Heart left ventricle (tissue), 16 donors: ENCODE measurements at regions not wholly inside any gene's neighbourhood (a gene's known extent, or its start where the extent isn't known, plus 50 kb on each side); places are given as distances from the start of the nearest gene placed in this dataset.

Source experiments
- ATAC-seq, 4 donors: fragments of 200-7000 bp; cut with Tn5 transposase; one replicate each; pipeline ENCODE4 v1.9.1; 2020 to 2022; ENCODE audit warnings: moderate library complexity in 4 of 4, mild to moderate bottlenecking in 3 of 4, moderate number of reproducible peaks in 1 of 4
- DNase-seq, 5 donors: peaks; one replicate each; pipeline ENCODE4 v3.0.0-alpha.2; 2020
- H3K27ac ChIP-seq, 12 donors: fragments of 200-600 bp; sonication (generic) in 4 of 12; one replicate each; pipeline versions ENCODE4 v1.5.0 to v1.8.0; 2016 to 2022; ENCODE audit warnings: mild to moderate bottlenecking in 2 of 12
- H3K27me3 ChIP-seq, 9 donors: fragments of 200-600 bp; sonication (generic) in 2 of 9; one replicate each; pipeline versions ENCODE4 v1.5.1 to v1.8.0; 2016 to 2022; ENCODE audit warnings: mild to moderate bottlenecking in 3 of 9
- H3K36me3 ChIP-seq, 9 donors: fragments of 200-600 bp; sonication (generic) in 2 of 9; one replicate each; pipeline versions ENCODE4 v1.5.0 to v1.8.0; 2018 to 2022; ENCODE audit warnings: mild to moderate bottlenecking in 2 of 9
- H3K4me1 ChIP-seq, 12 donors: fragments of 200-600 bp; sonication (generic) in 4 of 12; one replicate each; pipeline versions ENCODE4 v1.5.0 to v1.8.0; 2016 to 2022; ENCODE audit warnings: mild to moderate bottlenecking in 3 of 12
- H3K4me3 ChIP-seq, 12 donors: fragments of 200-600 bp; sonication (generic) in 4 of 12; one replicate each; pipeline versions ENCODE4 v1.5.0 to v1.8.0; 2017 to 2022; ENCODE audit warnings: mild to moderate bottlenecking in 9 of 12, moderate library complexity in 4 of 12
- H3K9me3 ChIP-seq, 12 donors: fragments of 200-600 bp; sonication (generic) in 4 of 12; one replicate each; pipeline versions ENCODE4 v1.5.0 to v1.8.0; 2016 to 2022; ENCODE audit warnings: mild to moderate bottlenecking in 1 of 12
- CTCF ChIP-seq, 12 donors: fragments of 200-600 bp; sonication (generic) in 4 of 12; IDR thresholded peaks; one replicate each; pipeline versions ENCODE4 v1.5.0 to v1.8.0; 2018 to 2022; ENCODE audit warnings: antibody characterized with exemption in 12 of 12, mild to moderate bottlenecking in 5 of 12
- POLR2A ChIP-seq, 2 donors: fragments of 450-650 bp; IDR thresholded peaks; one replicate each; pipeline ENCODE4 v1.6.1; 2017; ENCODE audit warnings: antibody characterized with exemption in 2 of 2, mild to moderate bottlenecking in 2 of 2, moderate library complexity in 2 of 2
- WGBS, 4 donors: extraction: QIAGEN DNeasy Blood & Tissue Kit in 2 of 4; methylation state at CpG; one replicate each; pipeline versions ENCODE4 v1.1.5 to v1.1.7; 2013 to 2018; 5-methylcytosine and 5-hydroxymethylcytosine counted together
- intact Hi-C, 10 donors: fragments of 100-400 bp; cut with DNase I; formaldehyde crosslinking; loops; one replicate each; pipeline versions ENCODE4 v1.11.1 to v1.14.2; 2022
- donor health status: ischemic (EF 13 %, LVEDD 7.1; RV severe dilation, severe dysfunction).
- donor health status: healthy with polysubstance abuse.
- donor health status: DM: no; HTN: yes; CAD: no.
- donor health status: DM: no; HTN: no; CAD: no.
- donor health status: ischemic (EF 25% LVEDD 6.9; RV normal size, moderate dysfunction).
- donor health status: ischemic (EF 25% LVEDD 5.7; RV mildly dilated, moderate dysfunction).
- donor health status: healthy.
- donor health status: DM: yes; HTN: yes; CAD: no.
- donor health status: ischemic (EF 35%, LVEDD 5.7; RV mildly dilated, moderate dysfunction).
- donor health status: nonischemic (EF 11% LVEDD 7.7; RV severe dilation, severe dysfunction).
- donor health status: DM: yes; HTN: yes; CAD: no.
- donor health status: PGD.
- donor health status: ischemic (EF 29% LVEDD 5.4; RV normal size, mild dysfunction).
- donor health status: nonischemic (EF 23%, LVEDD 6.1; RV moderate dilation, normal function).

DNA sequence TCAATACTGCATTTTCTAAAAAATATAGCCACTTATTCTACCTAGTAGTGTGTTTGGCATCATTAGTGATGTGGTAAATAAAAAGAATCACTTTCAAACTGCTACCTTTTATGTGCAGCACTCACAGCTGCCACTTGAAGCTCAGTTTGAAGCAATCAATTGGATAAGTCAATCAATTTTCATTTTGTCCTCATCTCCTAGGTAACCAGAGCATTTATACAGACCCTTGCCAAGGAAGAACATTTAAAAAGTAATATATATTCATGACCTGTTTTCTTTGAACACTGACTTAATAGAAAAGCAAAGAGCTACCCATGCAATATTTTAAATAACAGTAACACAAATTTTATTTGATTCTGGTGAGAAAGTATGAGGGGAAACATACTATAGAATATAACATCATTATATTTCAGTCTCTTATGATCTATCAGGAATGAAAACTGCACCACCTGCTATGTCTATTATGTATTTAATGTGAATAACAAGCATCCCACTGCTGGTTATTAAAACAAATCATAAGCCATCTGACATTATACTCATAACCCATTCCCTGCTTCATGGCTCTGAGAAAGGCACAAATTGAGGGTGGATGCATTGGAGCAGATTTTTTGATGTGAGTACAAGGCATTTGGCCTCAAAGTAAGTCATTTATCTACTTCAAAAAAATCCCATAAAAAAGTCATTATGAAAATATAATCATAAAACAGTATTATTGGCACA lies 168.4 kb upstream of the C21orf91 start:
- no peaks in the 10 kb centered on the region for H3K4me1 ChIP-seq
- no peaks in the 10 kb centered on the region for H3K36me3 ChIP-seq
- H3K4me3 ChIP-seq, result no peak overlapping the region
- DNase-seq (no peak), ATAC-seq (no peak)
- no peak overlapping the region for H3K27ac ChIP-seq
- intact Hi-C loops, result no loop called here
- no peaks in the 10 kb centered on the region for H3K27me3 ChIP-seq
- TF ChIP-seq POLR2A (IDR thresholded peaks at IDR 0.05) (no peak), CTCF (IDR thresholded peaks at IDR 0.05) (no peak)
- H3K9me3 ChIP-seq, result peaks cover 0 to 17% (median 4%) of the 10 kb centered on the region in 12 donors

DNA sequence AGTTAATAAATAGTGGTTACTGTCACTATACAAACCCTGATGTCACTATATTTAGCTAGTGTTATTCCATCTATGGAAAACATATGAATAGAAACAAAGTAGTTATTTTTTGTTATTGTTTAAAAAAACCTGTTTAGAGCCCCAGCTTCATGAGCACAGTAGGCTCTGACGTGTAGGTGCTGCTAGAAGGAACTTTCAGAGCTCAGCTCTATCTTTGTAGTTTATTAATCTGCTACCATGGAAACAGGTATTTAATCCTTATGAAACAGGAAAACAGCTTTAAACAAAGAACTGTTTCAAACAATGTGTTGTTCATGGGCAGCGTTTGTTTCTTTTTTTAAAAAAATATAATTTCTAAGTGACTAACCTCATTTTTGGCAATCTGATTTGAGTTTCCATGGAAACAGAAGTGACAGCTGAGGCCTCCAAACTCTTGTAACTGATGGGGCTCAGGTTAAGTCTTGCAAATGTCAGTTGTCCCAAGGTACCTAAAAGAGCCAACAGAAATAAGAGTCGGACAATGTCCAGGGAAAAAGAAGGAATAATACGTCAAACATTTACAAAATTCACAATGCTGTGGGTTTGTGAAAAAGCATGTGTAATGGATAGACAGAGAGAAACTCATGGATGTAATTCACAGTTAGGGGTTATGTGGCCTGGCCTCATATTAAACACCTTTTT lies 162.0 kb upstream of the C21orf91 start:
- ATAC-seq, result peak in 1 of 4 donors; percentile 39
- Histone ChIP-seq H3K27me3 (no peaks in the 10 kb centered on the region), H3K9me3 (no peaks in the 10 kb centered on the region), H3K4me1 (peaks cover 0 to 25% (median 6%) of the 10 kb centered on the region in 12 donors), H3K27ac (peak overlapping the region in 4 of 12 donors; percentile 41 to 58 (median 44)), H3K4me3 (no peak overlapping the region), H3K36me3 (no peaks in the 10 kb centered on the region)
- intact Hi-C loops, result no loop called here
- 50 to 65% (median 55%) methylated on average over 4 of the region's 4 CpGs for WGBS, 4 donors
- DNase-seq, result no peak
- TF ChIP-seq POLR2A (IDR thresholded peaks at IDR 0.05), result no peak
- no peak for TF ChIP-seq CTCF (IDR thresholded peaks at IDR 0.05)

- H3K4me3 ChIP-seq, result no peak overlapping the region
- 47 to 66% (median 61%) methylated on average over 1 of the region's 1 CpG for WGBS, 4 donors
- ATAC-seq, result peak in 1 of 4 donors; percentile 31
- H3K9me3 ChIP-seq, result no peaks in the 10 kb centered on the region
- DNase-seq, result no peak
- intact Hi-C loops, result no loop called here
- H3K36me3 ChIP-seq, result no peaks in the 10 kb centered on the region
- peaks cover 0 to 25% (median 6%) of the 10 kb centered on the region in 12 donors for H3K4me1 ChIP-seq
- peak overlapping the region in 5 of 12 donors; percentile 1 to 58 (median 12) for H3K27ac ChIP-seq
- TF ChIP-seq POLR2A (IDR thresholded peaks at IDR 0.05) (no peak), CTCF (IDR thresholded peaks at IDR 0.05) (no peak)
- H3K27me3 ChIP-seq, result no peaks in the 10 kb centered on the region
Observed at GRCh38 chr21:17979763-17980162, 160.6 kb upstream of the C21orf91 start.

DNA sequence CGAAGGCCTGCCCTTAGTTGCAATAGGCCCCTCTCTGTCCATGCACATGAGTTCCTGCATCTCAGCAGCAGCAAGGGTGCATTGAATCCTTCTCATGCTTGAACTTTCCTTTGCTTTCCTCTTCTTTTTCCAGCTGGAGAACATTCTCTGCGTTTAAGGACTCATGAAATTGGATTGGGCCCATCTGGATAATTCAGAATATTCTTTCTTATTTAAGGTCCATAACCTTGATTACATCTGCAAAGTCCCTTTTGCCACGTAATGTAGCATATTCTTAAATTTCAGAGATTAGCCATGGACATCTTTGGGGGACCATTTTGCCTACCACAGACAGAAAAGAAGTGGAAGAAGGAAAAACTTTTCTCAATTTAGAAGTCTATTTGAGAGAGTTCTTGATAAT lies 159.7 kb upstream of the C21orf91 start:
- no peak for TF ChIP-seq POLR2A (IDR thresholded peaks at IDR 0.05)
- no peak for TF ChIP-seq CTCF (IDR thresholded peaks at IDR 0.05)
- H3K36me3 ChIP-seq, result no peaks in the 10 kb centered on the region
- DNase-seq (no peak), ATAC-seq (no peak)
- intact Hi-C loops, result no loop called here
- 79 to 88% (median 83%) methylated on average over 3 of the region's 3 CpGs for WGBS, 4 donors
- no peaks in the 10 kb centered on the region for H3K27me3 ChIP-seq
- peak overlapping the region in 1 of 12 donors; percentile 10 for H3K27ac ChIP-seq
- no peaks in the 10 kb centered on the region for H3K9me3 ChIP-seq
- H3K4me3 ChIP-seq, result no peak overlapping the region
- peaks cover 0 to 25% (median 6%) of the 10 kb centered on the region in 12 donors for H3K4me1 ChIP-seq
